GM23338 (cell line): ENCODE measurements at regions not wholly inside any gene's neighbourhood (a gene's known extent, or its start where the extent isn't known, plus 50 kb on each side); places are given as distances from the start of the nearest gene placed in this dataset.

Source experiments
- ATAC-seq: fragments of 200-7000 bp; cut with Tn5 transposase; 3 replicates; pipeline ENCODE4 v1.9.1; 2020
- DNase-seq: peaks from one replicate; pipeline ENCODE4 v3.0.0-alpha.2; 2015; ENCODE audit warnings: low spot score
- H2AFZ ChIP-seq: fragments of 200-600 bp; sonication (generic); 2 replicates; pipeline ENCODE4 v1.8.0; 2016; ENCODE audit warnings: antibody characterized with exemption, mild to moderate bottlenecking, moderate library complexity
- H3F3A ChIP-seq: fragments of 200-600 bp; sonication (generic); replicated peaks from 2 replicates; pipeline ENCODE4 v1.8.0; 2017; ENCODE audit warnings: antibody characterized with exemption, mixed run types, low read depth
- H3K27ac ChIP-seq: fragments of 200-600 bp; sonication (generic); 2 replicates; pipeline ENCODE4 v1.6.1; 2016; ENCODE audit warnings: low read depth
- H3K27me3 ChIP-seq: fragments of 200-600 bp; sonication (generic); 2 replicates; pipeline ENCODE4 v1.8.0; 2016; ENCODE audit warnings: mild to moderate bottlenecking, mixed run types, moderate library complexity; ENCODE audit not compliant: insufficient read depth
- H3K36me3 ChIP-seq: fragments of 200-600 bp; sonication (generic); 2 replicates; pipeline ENCODE4 v1.8.0; 2016; ENCODE audit warnings: mild to moderate bottlenecking; ENCODE audit not compliant: insufficient read depth
- H3K4me1 ChIP-seq: fragments of 200-600 bp; sonication (generic); 2 replicates; pipeline ENCODE4 v1.8.0; 2016; ENCODE audit warnings: mild to moderate bottlenecking, moderate library complexity; ENCODE audit not compliant: insufficient read depth
- H3K4me2 ChIP-seq: fragments of 200-600 bp; sonication (generic); 2 replicates; pipeline ENCODE4 v1.7.1; 2017; ENCODE audit warnings: mixed run types
- H3K4me3 ChIP-seq: fragments of 200-600 bp; sonication (generic); 2 replicates; pipeline ENCODE4 v1.6.1; 2016; ENCODE audit warnings: mixed run types
- H3K79me2 ChIP-seq: fragments of 200-600 bp; sonication (generic); replicated peaks from 2 replicates; pipeline ENCODE4 v1.8.0; 2017; ENCODE audit warnings: mild to moderate bottlenecking; ENCODE audit not compliant: insufficient read depth
- H3K9me2 ChIP-seq: fragments of 200-600 bp; sonication (generic); 2 replicates; pipeline ENCODE4 v1.8.0; 2017; ENCODE audit not compliant: insufficient read depth
- H4K20me1 ChIP-seq: fragments of 200-600 bp; sonication (generic); replicated peaks from 2 replicates; pipeline ENCODE4 v1.8.0; 2017; ENCODE audit warnings: mild to moderate bottlenecking; ENCODE audit not compliant: insufficient read depth
- H3K27ac Mint-ChIP-seq: 2 replicates; pipeline ENCODE4 v1.8.0; 2020; ENCODE audit warnings: inconsistent platforms, mild to moderate bottlenecking, moderate library complexity, mixed read lengths
- H3K27me3 Mint-ChIP-seq: 3 replicates; pipeline ENCODE4 v1.8.0; 2022; ENCODE audit warnings: low read depth, mild to moderate bottlenecking, moderate library complexity, mixed read lengths, inconsistent platforms; ENCODE audit not compliant: insufficient read depth, poor library complexity
- H3K36me3 Mint-ChIP-seq: 3 replicates; pipeline ENCODE4 v1.8.0; 2021; ENCODE audit warnings: low read depth, mild to moderate bottlenecking, inconsistent platforms, moderate library complexity, mixed read lengths
- H3K4me1 Mint-ChIP-seq: 3 replicates; pipeline ENCODE4 v1.8.0; 2020; ENCODE audit warnings: mild to moderate bottlenecking, inconsistent platforms, mixed read lengths
- H3K4me3 Mint-ChIP-seq: 3 replicates; pipeline ENCODE4 v1.8.0; 2021; ENCODE audit warnings: moderate library complexity, mild to moderate bottlenecking, inconsistent platforms, mixed read lengths
- H3K9me3 Mint-ChIP-seq: 3 replicates; pipeline ENCODE4 v1.8.0; 2020; ENCODE audit warnings: moderate library complexity, mild to moderate bottlenecking, inconsistent platforms, mixed read lengths
- CREB1 ChIP-seq: fragments of 250-450 bp; sonication (Bioruptor Pico); IDR thresholded peaks from 2 replicates; pipeline ENCODE4 v1.5.0; 2020; ENCODE audit warnings: low read depth, mild to moderate bottlenecking, moderate library complexity
- ETS1 ChIP-seq: IDR thresholded peaks from 2 replicates; pipeline ENCODE4 v1.6.1; 2016; ENCODE audit warnings: antibody characterized with exemption
- EZH2 ChIP-seq: fragments of 200-600 bp; sonication (generic); IDR thresholded peaks from one replicate; pipeline ENCODE4 v1.8.0; 2017; ENCODE audit warnings: antibody characterized with exemption, mild to moderate bottlenecking, low read depth; ENCODE audit not compliant: unreplicated experiment
- EZH2phosphoT487 ChIP-seq: fragments of 200-600 bp; sonication (generic); IDR thresholded peaks from one replicate; pipeline ENCODE4 v1.8.1; 2018; ENCODE audit warnings: antibody characterized with exemption; ENCODE audit not compliant: unreplicated experiment
- NANOG ChIP-seq: IDR thresholded peaks from 2 replicates; pipeline ENCODE4 v1.6.1; 2016; ENCODE audit warnings: antibody characterized with exemption, borderline replicate concordance
- STAT1 ChIP-seq: IDR thresholded peaks from one replicate; pipeline ENCODE4 v1.6.1; 2016; ENCODE audit warnings: antibody characterized with exemption; ENCODE audit not compliant: unreplicated experiment
- ZNF114 ChIP-seq: fragments of 250-450 bp; sonication (Bioruptor Pico); IDR thresholded peaks from 2 replicates; pipeline ENCODE4 v1.5.0; 2020; ENCODE audit warnings: mild to moderate bottlenecking, moderate library complexity
- ZNF331 ChIP-seq: fragments of 250-450 bp; sonication (Bioruptor Pico); IDR thresholded peaks from 2 replicates; pipeline ENCODE4 v1.5.0; 2020; ENCODE audit warnings: low read depth, mild to moderate bottlenecking, moderate library complexity
- TF ChIP-seq, protein P1 (sequence below), 2 experiments: fragments of 200-600 bp in 1 of 2; sonication (generic) in 1 of 2; conservative IDR thresholded peaks; 2 replicates each; pipeline versions ENCODE4 v1.5.1 to v1.6.1; 2016 to 2017; ENCODE audit warnings: antibody characterized with exemption in 2 of 2, low read depth in 2 of 2, mild to moderate bottlenecking in 2 of 2, moderate library complexity in 1 of 2
- TF ChIP-seq, protein P2 (sequence below): IDR thresholded peaks from one replicate; pipeline ENCODE4 v1.6.1; 2018; ENCODE audit warnings: antibody characterized with exemption; ENCODE audit not compliant: unreplicated experiment
- TF ChIP-seq, protein P3 (sequence below): fragments of 250-450 bp; sonication (Bioruptor Pico); IDR thresholded peaks from 2 replicates; pipeline ENCODE4 v1.5.0; 2020; ENCODE audit warnings: mild to moderate bottlenecking, moderate library complexity

- TF ChIP-seq STAT1 (no peak), EZH2phosphoT487 (no peak)
Measured at GRCh38 chrX:69311936-69312670, 146.8 kb upstream of the PJA1 start (continued).

GRCh38 chrX:69309074-69309792, 144.0 kb upstream of the PJA1 start:
- Mint-ChIP-seq H3K36me3 (no peaks in the 10 kb centered on the region), H3K4me1 (peaks cover 35% of the 10 kb centered on the region), H3K9me3 (no peaks in the 10 kb centered on the region; the same call in 2 of the 3 replicates), H3K27me3 (peaks cover 4% of the 10 kb centered on the region), H3K27ac (no peak overlapping the region), H3K4me3 (no peak overlapping the region)
- no peaks in the 10 kb centered on the region for H4K20me1 ChIP-seq
- no peaks in the 10 kb centered on the region for H3K9me2 ChIP-seq
- peaks cover 13% of the 10 kb centered on the region; the same call in 1 of the 2 replicates for H3K4me1 ChIP-seq
- DNase-seq: no peak
- H3K27me3 ChIP-seq: no peaks in the 10 kb centered on the region
- H3K79me2 ChIP-seq: no peaks in the 10 kb centered on the region
- no peak overlapping the region for H3K4me3 ChIP-seq
- no peaks in the 10 kb centered on the region for H3F3A ChIP-seq
- H3K36me3 ChIP-seq: no peaks in the 10 kb centered on the region
- no peak overlapping the region for H2AFZ ChIP-seq
- H3K27ac ChIP-seq: no peak overlapping the region
- H3K4me2 ChIP-seq: no peak overlapping the region
- no peak for ATAC-seq
- TF ChIP-seq ETS1 (no peak), STAT1 (no peak), NANOG (no peak), ZNF331 (CRISPR knock-in tag) (no peak), ZNF114 (CRISPR knock-in tag) (no peak), EZH2 (no peak), CREB1 (CRISPR knock-in tag) (no peak)
- TF ChIP-seq, protein P1, sequence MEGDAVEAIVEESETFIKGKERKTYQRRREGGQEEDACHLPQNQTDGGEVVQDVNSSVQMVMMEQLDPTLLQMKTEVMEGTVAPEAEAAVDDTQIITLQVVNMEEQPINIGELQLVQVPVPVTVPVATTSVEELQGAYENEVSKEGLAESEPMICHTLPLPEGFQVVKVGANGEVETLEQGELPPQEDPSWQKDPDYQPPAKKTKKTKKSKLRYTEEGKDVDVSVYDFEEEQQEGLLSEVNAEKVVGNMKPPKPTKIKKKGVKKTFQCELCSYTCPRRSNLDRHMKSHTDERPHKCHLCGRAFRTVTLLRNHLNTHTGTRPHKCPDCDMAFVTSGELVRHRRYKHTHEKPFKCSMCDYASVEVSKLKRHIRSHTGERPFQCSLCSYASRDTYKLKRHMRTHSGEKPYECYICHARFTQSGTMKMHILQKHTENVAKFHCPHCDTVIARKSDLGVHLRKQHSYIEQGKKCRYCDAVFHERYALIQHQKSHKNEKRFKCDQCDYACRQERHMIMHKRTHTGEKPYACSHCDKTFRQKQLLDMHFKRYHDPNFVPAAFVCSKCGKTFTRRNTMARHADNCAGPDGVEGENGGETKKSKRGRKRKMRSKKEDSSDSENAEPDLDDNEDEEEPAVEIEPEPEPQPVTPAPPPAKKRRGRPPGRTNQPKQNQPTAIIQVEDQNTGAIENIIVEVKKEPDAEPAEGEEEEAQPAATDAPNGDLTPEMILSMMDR (conservative IDR thresholded peaks at IDR 0.05; ENCODE audit: low read depth in 2 of 2): no peak
- TF ChIP-seq, protein P2, sequence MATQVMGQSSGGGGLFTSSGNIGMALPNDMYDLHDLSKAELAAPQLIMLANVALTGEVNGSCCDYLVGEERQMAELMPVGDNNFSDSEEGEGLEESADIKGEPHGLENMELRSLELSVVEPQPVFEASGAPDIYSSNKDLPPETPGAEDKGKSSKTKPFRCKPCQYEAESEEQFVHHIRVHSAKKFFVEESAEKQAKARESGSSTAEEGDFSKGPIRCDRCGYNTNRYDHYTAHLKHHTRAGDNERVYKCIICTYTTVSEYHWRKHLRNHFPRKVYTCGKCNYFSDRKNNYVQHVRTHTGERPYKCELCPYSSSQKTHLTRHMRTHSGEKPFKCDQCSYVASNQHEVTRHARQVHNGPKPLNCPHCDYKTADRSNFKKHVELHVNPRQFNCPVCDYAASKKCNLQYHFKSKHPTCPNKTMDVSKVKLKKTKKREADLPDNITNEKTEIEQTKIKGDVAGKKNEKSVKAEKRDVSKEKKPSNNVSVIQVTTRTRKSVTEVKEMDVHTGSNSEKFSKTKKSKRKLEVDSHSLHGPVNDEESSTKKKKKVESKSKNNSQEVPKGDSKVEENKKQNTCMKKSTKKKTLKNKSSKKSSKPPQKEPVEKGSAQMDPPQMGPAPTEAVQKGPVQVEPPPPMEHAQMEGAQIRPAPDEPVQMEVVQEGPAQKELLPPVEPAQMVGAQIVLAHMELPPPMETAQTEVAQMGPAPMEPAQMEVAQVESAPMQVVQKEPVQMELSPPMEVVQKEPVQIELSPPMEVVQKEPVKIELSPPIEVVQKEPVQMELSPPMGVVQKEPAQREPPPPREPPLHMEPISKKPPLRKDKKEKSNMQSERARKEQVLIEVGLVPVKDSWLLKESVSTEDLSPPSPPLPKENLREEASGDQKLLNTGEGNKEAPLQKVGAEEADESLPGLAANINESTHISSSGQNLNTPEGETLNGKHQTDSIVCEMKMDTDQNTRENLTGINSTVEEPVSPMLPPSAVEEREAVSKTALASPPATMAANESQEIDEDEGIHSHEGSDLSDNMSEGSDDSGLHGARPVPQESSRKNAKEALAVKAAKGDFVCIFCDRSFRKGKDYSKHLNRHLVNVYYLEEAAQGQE: no peak
- TF ChIP-seq, protein P3, sequence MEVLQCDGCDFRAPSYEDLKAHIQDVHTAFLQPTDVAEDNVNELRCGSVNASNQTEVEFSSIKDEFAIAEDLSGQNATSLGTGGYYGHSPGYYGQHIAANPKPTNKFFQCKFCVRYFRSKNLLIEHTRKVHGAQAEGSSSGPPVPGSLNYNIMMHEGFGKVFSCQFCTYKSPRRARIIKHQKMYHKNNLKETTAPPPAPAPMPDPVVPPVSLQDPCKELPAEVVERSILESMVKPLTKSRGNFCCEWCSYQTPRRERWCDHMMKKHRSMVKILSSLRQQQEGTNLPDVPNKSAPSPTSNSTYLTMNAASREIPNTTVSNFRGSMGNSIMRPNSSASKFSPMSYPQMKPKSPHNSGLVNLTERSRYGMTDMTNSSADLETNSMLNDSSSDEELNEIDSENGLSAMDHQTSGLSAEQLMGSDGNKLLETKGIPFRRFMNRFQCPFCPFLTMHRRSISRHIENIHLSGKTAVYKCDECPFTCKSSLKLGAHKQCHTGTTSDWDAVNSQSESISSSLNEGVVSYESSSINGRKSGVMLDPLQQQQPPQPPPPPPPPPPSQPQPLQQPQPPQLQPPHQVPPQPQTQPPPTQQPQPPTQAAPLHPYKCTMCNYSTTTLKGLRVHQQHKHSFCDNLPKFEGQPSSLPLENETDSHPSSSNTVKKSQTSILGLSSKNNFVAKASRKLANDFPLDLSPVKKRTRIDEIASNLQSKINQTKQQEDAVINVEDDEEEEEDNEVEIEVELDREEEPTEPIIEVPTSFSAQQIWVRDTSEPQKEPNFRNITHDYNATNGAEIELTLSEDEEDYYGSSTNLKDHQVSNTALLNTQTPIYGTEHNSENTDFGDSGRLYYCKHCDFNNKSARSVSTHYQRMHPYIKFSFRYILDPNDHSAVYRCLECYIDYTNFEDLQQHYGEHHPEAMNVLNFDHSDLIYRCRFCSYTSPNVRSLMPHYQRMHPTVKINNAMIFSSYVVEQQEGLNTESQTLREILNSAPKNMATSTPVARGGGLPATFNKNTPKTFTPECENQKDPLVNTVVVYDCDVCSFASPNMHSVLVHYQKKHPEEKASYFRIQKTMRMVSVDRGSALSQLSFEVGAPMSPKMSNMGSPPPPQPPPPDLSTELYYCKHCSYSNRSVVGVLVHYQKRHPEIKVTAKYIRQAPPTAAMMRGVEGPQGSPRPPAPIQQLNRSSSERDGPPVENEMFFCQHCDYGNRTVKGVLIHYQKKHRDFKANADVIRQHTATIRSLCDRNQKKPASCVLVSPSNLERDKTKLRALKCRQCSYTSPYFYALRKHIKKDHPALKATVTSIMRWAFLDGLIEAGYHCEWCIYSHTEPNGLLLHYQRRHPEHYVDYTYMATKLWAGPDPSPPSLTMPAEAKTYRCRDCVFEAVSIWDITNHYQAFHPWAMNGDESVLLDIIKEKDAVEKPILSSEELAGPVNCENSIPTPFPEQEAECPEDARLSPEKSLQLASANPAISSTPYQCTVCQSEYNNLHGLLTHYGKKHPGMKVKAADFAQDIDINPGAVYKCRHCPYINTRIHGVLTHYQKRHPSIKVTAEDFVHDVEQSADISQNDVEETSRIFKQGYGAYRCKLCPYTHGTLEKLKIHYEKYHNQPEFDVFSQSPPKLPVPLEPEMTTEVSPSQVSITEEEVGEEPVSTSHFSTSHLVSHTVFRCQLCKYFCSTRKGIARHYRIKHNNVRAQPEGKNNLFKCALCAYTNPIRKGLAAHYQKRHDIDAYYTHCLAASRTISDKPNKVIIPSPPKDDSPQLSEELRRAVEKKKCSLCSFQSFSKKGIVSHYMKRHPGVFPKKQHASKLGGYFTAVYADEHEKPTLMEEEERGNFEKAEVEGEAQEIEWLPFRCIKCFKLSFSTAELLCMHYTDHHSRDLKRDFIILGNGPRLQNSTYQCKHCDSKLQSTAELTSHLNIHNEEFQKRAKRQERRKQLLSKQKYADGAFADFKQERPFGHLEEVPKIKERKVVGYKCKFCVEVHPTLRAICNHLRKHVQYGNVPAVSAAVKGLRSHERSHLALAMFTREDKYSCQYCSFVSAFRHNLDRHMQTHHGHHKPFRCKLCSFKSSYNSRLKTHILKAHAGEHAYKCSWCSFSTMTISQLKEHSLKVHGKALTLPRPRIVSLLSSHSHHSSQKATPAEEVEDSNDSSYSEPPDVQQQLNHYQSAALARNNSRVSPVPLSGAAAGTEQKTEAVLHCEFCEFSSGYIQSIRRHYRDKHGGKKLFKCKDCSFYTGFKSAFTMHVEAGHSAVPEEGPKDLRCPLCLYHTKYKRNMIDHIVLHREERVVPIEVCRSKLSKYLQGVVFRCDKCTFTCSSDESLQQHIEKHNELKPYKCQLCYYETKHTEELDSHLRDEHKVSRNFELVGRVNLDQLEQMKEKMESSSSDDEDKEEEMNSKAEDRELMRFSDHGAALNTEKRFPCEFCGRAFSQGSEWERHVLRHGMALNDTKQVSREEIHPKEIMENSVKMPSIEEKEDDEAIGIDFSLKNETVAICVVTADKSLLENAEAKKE (CRISPR knock-in tag): no peak
